GM23338 (cell line): ENCODE measurements at regions not wholly inside any gene's neighbourhood (a gene's known extent, or its start where the extent isn't known, plus 50 kb on each side); places are given as distances from the start of the nearest gene placed in this dataset.

Experiments used
- ATAC-seq: fragments of 200-7000 bp; cut with Tn5 transposase; 3 replicates; pipeline ENCODE4 v1.9.1; 2020
- DNase-seq: peaks from one replicate; pipeline ENCODE4 v3.0.0-alpha.2; 2015; ENCODE audit warnings: low spot score
- H2AFZ ChIP-seq: fragments of 200-600 bp; sonication (generic); 2 replicates; pipeline ENCODE4 v1.8.0; 2016; ENCODE audit warnings: antibody characterized with exemption, mild to moderate bottlenecking, moderate library complexity
- H3F3A ChIP-seq: fragments of 200-600 bp; sonication (generic); replicated peaks from 2 replicates; pipeline ENCODE4 v1.8.0; 2017; ENCODE audit warnings: antibody characterized with exemption, mixed run types, low read depth
- H3K27ac ChIP-seq: fragments of 200-600 bp; sonication (generic); 2 replicates; pipeline ENCODE4 v1.6.1; 2016; ENCODE audit warnings: low read depth
- H3K27me3 ChIP-seq: fragments of 200-600 bp; sonication (generic); 2 replicates; pipeline ENCODE4 v1.8.0; 2016; ENCODE audit warnings: mild to moderate bottlenecking, mixed run types, moderate library complexity; ENCODE audit not compliant: insufficient read depth
- H3K36me3 ChIP-seq: fragments of 200-600 bp; sonication (generic); 2 replicates; pipeline ENCODE4 v1.8.0; 2016; ENCODE audit warnings: mild to moderate bottlenecking; ENCODE audit not compliant: insufficient read depth
- H3K4me1 ChIP-seq: fragments of 200-600 bp; sonication (generic); 2 replicates; pipeline ENCODE4 v1.8.0; 2016; ENCODE audit warnings: mild to moderate bottlenecking, moderate library complexity; ENCODE audit not compliant: insufficient read depth
- H3K4me2 ChIP-seq: fragments of 200-600 bp; sonication (generic); 2 replicates; pipeline ENCODE4 v1.7.1; 2017; ENCODE audit warnings: mixed run types
- H3K4me3 ChIP-seq: fragments of 200-600 bp; sonication (generic); 2 replicates; pipeline ENCODE4 v1.6.1; 2016; ENCODE audit warnings: mixed run types
- H3K79me2 ChIP-seq: fragments of 200-600 bp; sonication (generic); replicated peaks from 2 replicates; pipeline ENCODE4 v1.8.0; 2017; ENCODE audit warnings: mild to moderate bottlenecking; ENCODE audit not compliant: insufficient read depth
- H3K9me2 ChIP-seq: fragments of 200-600 bp; sonication (generic); 2 replicates; pipeline ENCODE4 v1.8.0; 2017; ENCODE audit not compliant: insufficient read depth
- H4K20me1 ChIP-seq: fragments of 200-600 bp; sonication (generic); replicated peaks from 2 replicates; pipeline ENCODE4 v1.8.0; 2017; ENCODE audit warnings: mild to moderate bottlenecking; ENCODE audit not compliant: insufficient read depth
- H3K27ac Mint-ChIP-seq: 2 replicates; pipeline ENCODE4 v1.8.0; 2020; ENCODE audit warnings: inconsistent platforms, mild to moderate bottlenecking, moderate library complexity, mixed read lengths
- H3K27me3 Mint-ChIP-seq: 3 replicates; pipeline ENCODE4 v1.8.0; 2022; ENCODE audit warnings: low read depth, mild to moderate bottlenecking, moderate library complexity, mixed read lengths, inconsistent platforms; ENCODE audit not compliant: insufficient read depth, poor library complexity
- H3K36me3 Mint-ChIP-seq: 3 replicates; pipeline ENCODE4 v1.8.0; 2021; ENCODE audit warnings: low read depth, mild to moderate bottlenecking, inconsistent platforms, moderate library complexity, mixed read lengths
- H3K4me1 Mint-ChIP-seq: 3 replicates; pipeline ENCODE4 v1.8.0; 2020; ENCODE audit warnings: mild to moderate bottlenecking, inconsistent platforms, mixed read lengths
- H3K4me3 Mint-ChIP-seq: 3 replicates; pipeline ENCODE4 v1.8.0; 2021; ENCODE audit warnings: moderate library complexity, mild to moderate bottlenecking, inconsistent platforms, mixed read lengths
- H3K9me3 Mint-ChIP-seq: 3 replicates; pipeline ENCODE4 v1.8.0; 2020; ENCODE audit warnings: moderate library complexity, mild to moderate bottlenecking, inconsistent platforms, mixed read lengths
- CREB1 ChIP-seq: fragments of 250-450 bp; sonication (Bioruptor Pico); IDR thresholded peaks from 2 replicates; pipeline ENCODE4 v1.5.0; 2020; ENCODE audit warnings: low read depth, mild to moderate bottlenecking, moderate library complexity
- CTCF ChIP-seq, 2 experiments: fragments of 200-600 bp in 1 of 2; sonication (generic) in 1 of 2; conservative IDR thresholded peaks; 2 replicates each; pipeline versions ENCODE4 v1.5.1 to v1.6.1; 2016 to 2017; ENCODE audit warnings: antibody characterized with exemption in 2 of 2, low read depth in 2 of 2, mild to moderate bottlenecking in 2 of 2, moderate library complexity in 1 of 2
- ETS1 ChIP-seq: IDR thresholded peaks from 2 replicates; pipeline ENCODE4 v1.6.1; 2016; ENCODE audit warnings: antibody characterized with exemption
- JUNB ChIP-seq: IDR thresholded peaks from one replicate; pipeline ENCODE4 v1.6.1; 2016; ENCODE audit warnings: antibody characterized with exemption; ENCODE audit not compliant: unreplicated experiment
- NANOG ChIP-seq: IDR thresholded peaks from 2 replicates; pipeline ENCODE4 v1.6.1; 2016; ENCODE audit warnings: antibody characterized with exemption, borderline replicate concordance
- ZNF114 ChIP-seq: fragments of 250-450 bp; sonication (Bioruptor Pico); IDR thresholded peaks from 2 replicates; pipeline ENCODE4 v1.5.0; 2020; ENCODE audit warnings: mild to moderate bottlenecking, moderate library complexity
- ZNF331 ChIP-seq: fragments of 250-450 bp; sonication (Bioruptor Pico); IDR thresholded peaks from 2 replicates; pipeline ENCODE4 v1.5.0; 2020; ENCODE audit warnings: low read depth, mild to moderate bottlenecking, moderate library complexity
- ZNF462 ChIP-seq: fragments of 250-450 bp; sonication (Bioruptor Pico); IDR thresholded peaks from 2 replicates; pipeline ENCODE4 v1.5.0; 2020; ENCODE audit warnings: mild to moderate bottlenecking, moderate library complexity

GRCh38 chr12:114895081-114895480 is 211.1 kb upstream of the TBX3 start:
- TF ChIP-seq JUNB (no peak), NANOG (no peak), CREB1 (CRISPR knock-in tag) (no peak), ZNF462 (CRISPR knock-in tag) (no peak), ZNF331 (no peak), ZNF114 (CRISPR knock-in tag) (no peak), ETS1 (no peak), CTCF (conservative IDR thresholded peaks at IDR 0.05; ENCODE audit: low read depth in 2 of 2) (no peak)
- no peaks in the 10 kb centered on the region for H3K9me3 Mint-ChIP-seq
- Histone ChIP-seq H3K27ac (no peak overlapping the region), H3F3A (no peaks in the 10 kb centered on the region), H3K79me2 (no peaks in the 10 kb centered on the region), H3K36me3 (no peaks in the 10 kb centered on the region), H3K9me2 (peaks cover 8% of the 10 kb centered on the region; the same call in 1 of the 2 replicates), H4K20me1 (no peaks in the 10 kb centered on the region), H2AFZ (no peak overlapping the region), H3K4me2 (no peak overlapping the region), H3K4me3 (no peak overlapping the region), H3K27me3 (no peaks in the 10 kb centered on the region), H3K4me1 (no peaks in the 10 kb centered on the region)
- ATAC-seq (no peak), DNase-seq (no peak)
- H3K4me1 Mint-ChIP-seq: peaks cover 4% of the 10 kb centered on the region; the same call in 2 of the 3 replicates
- no peak overlapping the region for H3K27ac Mint-ChIP-seq
- peaks cover 7% of the 10 kb centered on the region for H3K27me3 Mint-ChIP-seq
- H3K4me3 Mint-ChIP-seq: no peak overlapping the region
- no peaks in the 10 kb centered on the region for H3K36me3 Mint-ChIP-seq
